Fibroblast of pulmonary artery (primary cell): ENCODE measurements at regions not wholly inside any gene's neighbourhood (a gene's known extent, or its start where the extent isn't known, plus 50 kb on each side); places are given as distances from the start of the nearest gene placed in this dataset.
A peak's percentile ranks its signal among the peaks of the same experiment; 100 is the strongest.

Source experiments
- DNase-seq: peaks from one replicate; pipeline ENCODE4 v3.0.0-alpha.2; 2010; ENCODE audit warnings: low read depth
- H3K4me3 ChIP-seq: replicated peaks from 2 replicates; pipeline ENCODE4 v1.5.1; 2011; ENCODE audit warnings: low read depth, mild to moderate bottlenecking, control low read depth, low read length, moderate library complexity
- TF ChIP-seq, protein P1 (sequence below): IDR thresholded peaks from 2 replicates; pipeline ENCODE4 v1.5.1; 2011; ENCODE audit warnings: mild to moderate bottlenecking, control low read depth, low read length, inconsistent platforms; ENCODE audit errors: missing control alignments

DNA sequence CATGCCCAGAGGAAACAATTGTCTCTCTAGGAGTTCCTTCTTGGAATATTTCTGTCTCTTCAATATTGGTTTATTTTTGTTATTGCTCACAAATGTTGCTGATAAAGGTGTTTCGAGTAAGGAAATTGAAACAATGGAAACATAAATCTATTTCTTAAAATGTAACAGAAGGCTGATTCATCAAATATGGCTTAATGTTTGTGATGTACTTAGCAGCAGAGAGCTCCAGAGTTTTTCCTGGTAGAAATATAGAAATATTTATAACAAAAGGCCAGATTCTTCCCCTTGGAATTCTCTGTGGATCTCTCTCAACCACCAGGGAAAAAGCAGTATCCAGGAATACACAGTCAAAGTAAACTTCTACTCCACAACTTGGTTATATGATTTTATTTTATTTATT lies 149.2 kb upstream of the LRIG3 start:
- DNase-seq: no peak
- H3K4me3 ChIP-seq: no peak overlapping the region
- TF ChIP-seq, protein P1, sequence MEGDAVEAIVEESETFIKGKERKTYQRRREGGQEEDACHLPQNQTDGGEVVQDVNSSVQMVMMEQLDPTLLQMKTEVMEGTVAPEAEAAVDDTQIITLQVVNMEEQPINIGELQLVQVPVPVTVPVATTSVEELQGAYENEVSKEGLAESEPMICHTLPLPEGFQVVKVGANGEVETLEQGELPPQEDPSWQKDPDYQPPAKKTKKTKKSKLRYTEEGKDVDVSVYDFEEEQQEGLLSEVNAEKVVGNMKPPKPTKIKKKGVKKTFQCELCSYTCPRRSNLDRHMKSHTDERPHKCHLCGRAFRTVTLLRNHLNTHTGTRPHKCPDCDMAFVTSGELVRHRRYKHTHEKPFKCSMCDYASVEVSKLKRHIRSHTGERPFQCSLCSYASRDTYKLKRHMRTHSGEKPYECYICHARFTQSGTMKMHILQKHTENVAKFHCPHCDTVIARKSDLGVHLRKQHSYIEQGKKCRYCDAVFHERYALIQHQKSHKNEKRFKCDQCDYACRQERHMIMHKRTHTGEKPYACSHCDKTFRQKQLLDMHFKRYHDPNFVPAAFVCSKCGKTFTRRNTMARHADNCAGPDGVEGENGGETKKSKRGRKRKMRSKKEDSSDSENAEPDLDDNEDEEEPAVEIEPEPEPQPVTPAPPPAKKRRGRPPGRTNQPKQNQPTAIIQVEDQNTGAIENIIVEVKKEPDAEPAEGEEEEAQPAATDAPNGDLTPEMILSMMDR: no peak

- H3K4me3 ChIP-seq: no peak overlapping the region
- no peak for DNase-seq
- TF ChIP-seq, protein P1: no peak
These were observed 148.1 kb upstream of the LRIG3 start for GRCh38 chr12:59068436-59068835.

DNA sequence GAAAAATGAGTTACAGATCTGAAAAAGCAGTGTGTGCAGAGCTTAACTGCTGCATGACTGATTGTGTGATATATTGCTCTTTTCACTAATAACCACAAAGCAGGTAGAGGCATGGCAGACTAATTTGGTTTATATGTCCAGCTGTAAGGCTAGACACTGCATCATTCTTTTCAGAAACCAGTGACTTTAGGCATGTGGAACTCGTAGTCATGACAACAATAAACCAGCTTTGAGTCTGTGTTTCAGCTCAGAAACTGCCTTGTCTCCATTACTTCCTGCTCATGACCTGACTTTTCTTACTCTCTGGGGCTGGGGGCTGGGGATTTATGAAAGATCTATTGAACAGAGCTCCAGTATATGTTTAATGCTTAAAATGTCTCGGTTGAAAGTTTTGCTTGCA lies 146.8 kb upstream of the LRIG3 start:
- DNase-seq: peak; percentile 68
- H3K4me3 ChIP-seq: no peak overlapping the region
- TF ChIP-seq, protein P1: no peak

DNA sequence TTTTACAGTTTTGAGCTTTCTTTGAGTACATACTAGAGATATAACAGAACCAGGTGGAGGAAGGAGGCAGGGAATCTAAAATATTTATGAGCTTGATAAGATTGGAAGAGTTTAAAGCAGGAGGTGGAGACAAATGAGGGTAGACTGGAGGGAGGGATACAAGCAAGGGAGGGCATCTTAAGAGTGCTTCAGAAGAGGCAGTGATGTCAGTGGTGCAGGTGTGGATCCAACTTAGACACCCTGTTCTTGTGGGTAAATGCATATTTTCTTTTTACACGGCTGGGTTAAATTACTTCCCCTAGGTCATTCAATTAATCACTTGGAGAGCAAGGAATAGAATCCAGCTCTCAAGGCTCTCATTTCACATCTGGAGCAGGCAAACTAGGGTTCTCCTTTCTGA lies 146.1 kb upstream of the LRIG3 start:
- no peak overlapping the region for H3K4me3 ChIP-seq
- no peak for DNase-seq
- TF ChIP-seq, protein P1: no peak

DNA sequence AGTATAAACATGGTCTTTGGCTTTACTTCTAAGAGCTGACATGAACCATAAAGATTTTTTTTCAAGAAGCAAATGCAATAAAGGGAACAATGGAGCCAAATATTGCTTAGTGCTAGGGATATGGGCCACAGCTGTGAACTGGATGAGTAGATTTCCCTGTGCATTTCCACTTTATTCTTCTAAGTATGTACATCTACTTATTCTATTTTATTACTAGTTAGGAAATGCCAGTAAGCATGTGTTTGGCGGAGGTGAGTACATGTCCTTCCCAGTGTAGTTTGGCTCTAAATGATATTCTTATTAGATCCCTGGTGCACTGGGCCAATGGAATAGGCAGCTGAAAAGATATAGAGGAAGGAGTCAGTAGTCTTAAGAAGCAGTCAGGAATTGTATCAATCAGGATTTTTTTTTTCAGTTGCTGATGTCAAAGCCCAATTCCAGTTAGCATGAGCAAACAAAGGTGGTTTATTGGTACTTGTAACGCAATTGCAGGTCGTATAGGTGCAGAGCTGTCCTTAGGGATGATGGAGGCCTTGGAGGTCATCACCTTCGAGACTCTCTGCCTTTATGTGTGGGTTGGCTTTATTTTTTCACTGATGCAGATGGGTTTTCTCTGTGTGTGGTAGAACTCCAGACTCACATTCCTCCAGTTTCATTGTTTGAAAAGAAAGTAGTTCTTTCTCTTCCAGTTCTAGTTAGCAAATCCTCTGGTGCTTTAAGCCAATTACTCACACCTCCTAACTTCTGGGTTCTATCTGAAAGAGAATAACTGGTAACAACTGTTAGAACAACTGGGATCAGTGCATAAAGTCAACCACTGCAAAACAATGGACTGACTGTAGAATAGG lies 139.0 kb upstream of the LRIG3 start:
- H3K4me3 ChIP-seq: no peak overlapping the region
- TF ChIP-seq, protein P1: no peak
- DNase-seq: no peak

- TF ChIP-seq, protein P1: no peak
- peak; percentile 44 for DNase-seq
- no peak overlapping the region for H3K4me3 ChIP-seq
These were observed 136.7 kb upstream of the LRIG3 start for GRCh38 chr12:59056966-59057365.
